ENCODE measurements at regions not wholly inside any gene's neighbourhood (a gene's known extent, or its start where the extent isn't known, plus 50 kb on each side); places are given as distances from the start of the nearest gene placed in this dataset.
"Not testable (repeated sequence)": the region's sequence is repeated elsewhere in the genome, so short reads cannot be mapped to it uniquely, and the experiment has no call there.

DNA sequence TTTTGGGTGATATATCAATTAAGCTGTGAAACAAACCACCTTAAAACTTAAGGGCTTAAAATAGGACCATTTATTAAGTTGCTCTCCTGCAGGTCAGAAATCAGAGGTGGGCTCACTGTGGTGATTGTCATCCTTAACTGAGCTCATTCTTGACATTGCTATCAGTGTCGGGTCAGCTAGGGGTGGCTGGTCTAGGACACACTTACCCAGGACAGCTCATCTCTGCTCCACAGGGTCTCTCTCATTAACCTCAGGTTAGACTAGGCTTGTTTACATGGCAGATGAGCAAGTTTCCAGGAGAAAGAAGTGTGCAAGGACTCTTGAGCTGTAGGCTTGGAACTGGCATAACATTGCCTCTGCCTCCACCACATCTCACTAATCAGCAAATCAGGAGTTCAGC is 601.0 kb upstream of the RAG2 start:
- no peak for DNase-seq (ENCODE audit: low read depth, low spot score)

DNA sequence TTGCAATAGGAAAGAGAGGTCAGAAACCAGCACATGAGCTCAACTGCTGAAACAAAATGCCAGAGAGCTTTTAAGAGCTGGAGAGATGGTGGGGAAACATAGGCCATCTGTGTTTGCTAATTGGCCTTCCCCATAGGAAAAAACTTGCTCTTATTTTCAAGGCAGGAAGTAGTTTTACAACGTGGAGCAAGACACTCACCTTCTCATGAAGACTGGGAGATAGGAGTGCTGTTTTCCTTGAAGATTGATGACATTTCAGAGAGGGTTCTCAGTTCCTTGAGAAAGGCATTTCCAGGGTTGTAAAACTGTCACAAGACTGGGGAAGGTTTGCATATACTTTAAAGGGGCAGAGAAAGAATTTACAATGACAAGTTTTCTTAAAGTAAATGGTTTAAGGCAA is 586.3 kb upstream of the RAG2 start:
- no peak for DNase-seq (ENCODE audit: low read depth, low spot score)

DNA sequence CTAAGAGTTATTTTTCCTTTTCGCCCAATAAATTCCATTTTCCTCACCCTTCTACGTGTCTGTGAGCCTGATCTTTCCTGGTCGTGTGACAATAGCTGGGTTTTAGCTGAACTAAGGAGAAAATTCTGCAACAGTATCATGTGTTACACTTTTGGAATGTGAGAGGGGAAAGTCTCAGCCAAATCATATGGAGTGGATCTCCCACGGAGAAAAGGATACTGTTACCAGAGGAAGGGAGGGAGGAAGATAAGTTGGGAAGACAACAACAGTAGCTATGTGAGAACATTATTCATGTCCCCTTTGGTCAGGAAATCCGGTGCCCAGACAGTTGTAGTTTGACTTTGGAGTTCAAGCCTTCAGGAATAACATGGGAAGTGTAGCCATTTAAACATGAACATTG is 584.0 kb upstream of the RAG2 start:
- no peak for DNase-seq (ENCODE audit: low read depth, low spot score)

DNA sequence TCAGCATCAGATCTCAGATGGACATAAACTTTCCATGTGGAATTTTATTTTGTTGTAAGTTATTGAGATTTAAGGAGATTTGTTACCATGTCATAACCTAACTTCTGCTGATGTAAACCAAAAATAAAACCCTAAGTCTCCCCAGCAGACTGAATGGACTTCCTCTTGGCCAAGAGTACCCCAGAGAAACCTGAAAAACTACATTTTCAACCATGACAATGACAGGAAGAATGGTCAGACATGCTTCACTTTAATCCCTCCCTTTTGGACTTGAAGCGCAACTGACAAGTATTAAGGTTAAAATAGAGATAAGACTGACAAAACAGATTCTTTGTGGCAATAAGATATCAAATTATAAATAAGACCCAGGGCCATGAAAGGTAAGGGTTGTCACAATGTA is 579.7 kb upstream of the RAG2 start:
- no peak for DNase-seq (ENCODE audit: low read depth, low spot score)

DNA sequence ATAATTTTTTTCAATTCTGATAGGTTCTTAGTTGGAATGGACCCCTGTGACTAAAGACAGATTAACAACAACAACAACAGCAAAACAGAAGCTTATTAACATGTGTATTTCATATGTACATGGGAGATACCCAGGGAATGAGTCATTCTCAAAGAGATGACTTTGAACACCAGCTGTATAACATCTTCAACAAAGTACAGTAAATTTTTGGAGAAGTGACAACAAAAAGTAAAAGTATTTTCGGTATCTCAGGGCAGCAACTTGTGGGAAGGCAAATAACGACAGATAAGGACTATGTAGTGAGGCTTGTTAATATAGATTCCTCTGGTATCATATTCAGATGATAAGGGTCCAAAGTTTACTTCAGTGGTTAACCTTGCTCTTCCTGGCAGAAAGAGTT is 573.4 kb upstream of the RAG2 start:
- no peak for DNase-seq (ENCODE audit: low read depth, low spot score)

DNA sequence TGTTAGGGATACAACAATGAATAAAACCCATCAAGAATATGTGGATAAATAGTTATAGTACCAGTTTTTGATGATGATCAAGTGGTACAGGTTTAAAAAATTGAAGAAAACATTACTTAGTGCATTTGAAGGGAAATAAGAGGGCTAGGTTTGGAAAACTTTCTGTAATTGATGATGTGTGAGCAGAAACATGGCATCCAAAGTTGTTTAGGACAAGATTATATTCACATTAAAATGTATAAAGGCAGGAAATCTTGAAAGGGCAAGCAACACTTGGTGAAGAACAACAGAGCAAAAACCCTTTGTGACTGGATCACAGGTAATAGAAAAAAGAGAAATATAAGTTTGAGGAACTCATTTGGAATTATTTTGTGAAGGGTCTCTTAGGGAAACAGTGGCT is 572.3 kb upstream of the RAG2 start:
- no peak for DNase-seq (ENCODE audit: low read depth, low spot score)

DNA sequence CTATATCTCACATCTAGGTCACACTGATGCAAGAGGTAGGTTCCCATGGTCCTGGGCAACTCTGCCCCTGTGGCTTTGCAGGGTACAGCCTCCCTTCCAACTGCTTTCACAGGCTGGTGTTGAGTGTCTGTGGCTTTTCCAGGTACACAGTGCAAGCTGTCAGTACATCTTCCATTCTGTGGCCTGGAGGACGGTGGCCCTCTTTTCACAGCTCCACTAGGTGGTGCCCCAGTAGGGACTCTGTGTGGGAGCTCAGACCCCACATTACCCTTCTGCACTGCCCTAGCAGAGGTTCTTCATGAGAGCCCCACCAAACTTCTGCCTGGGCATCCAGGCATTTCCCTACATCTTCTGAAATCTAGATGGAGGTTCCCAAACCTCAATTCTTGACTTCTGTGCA is 547.4 kb upstream of the RAG2 start:
- DNase-seq (ENCODE audit: low read depth, low spot score) = not testable (repeated sequence)

DNA sequence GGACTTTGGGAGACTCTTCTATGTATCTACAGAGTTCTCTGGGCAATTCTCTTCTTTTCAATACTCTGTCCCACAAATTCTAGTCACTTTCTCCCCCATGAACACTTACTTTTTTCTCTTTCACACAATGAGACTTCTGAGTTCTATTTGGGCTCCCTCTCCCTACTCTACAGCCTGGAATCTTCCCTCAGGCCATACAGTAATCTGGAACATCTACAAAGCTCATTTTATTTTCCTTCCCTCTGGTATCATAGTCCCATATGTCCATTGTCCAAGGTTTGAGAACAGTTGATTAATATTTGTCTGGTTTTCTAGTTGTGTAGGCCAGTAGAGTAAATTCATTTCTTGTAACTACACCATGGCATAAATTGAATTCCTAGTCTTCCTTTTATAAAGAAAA is 544.6 kb upstream of the RAG2 start:
- no peak for DNase-seq (ENCODE audit: low read depth, low spot score)

DNA sequence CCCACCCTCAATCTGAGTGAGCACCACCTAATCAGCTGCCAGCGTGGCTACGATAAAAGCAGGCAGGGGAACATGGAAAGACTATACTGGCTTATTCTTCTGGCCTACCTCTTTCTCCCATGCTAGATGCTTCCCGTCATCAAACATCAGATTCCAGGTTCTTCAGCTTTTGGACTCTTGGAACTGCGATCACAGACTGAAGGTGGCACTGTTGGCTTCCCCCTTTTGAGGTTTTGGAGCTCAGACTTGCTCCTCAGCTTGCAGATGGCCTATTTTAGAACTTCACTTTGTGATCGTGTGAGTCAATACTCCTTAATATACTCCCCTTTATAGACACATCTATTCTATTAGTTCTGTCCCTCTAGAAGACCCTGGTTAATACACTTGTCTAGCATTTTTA is 543.7 kb upstream of the RAG2 start:
- no peak for DNase-seq (ENCODE audit: low read depth, low spot score)

DNA sequence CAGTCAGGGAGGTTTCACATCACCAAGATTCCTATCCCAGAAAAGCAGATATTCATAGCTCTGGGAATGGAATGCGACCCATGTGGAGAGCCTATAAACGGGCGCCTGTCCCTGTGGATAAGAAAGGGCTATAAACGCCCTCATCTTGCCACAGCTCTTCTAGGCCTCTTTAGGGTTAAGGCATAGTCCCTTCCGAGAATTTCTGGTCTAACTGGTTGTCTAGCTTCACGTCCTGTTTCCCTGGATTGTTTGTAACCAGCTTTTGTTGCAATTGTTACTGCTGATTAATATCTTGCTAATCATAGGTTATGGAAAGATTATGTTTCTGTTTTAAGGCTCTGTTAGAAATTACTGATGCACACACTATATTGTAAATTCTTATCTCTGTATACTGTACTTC is 537.6 kb upstream of the RAG2 start:
- DNase-seq (ENCODE audit: low read depth, low spot score) = not testable (repeated sequence)

DNA sequence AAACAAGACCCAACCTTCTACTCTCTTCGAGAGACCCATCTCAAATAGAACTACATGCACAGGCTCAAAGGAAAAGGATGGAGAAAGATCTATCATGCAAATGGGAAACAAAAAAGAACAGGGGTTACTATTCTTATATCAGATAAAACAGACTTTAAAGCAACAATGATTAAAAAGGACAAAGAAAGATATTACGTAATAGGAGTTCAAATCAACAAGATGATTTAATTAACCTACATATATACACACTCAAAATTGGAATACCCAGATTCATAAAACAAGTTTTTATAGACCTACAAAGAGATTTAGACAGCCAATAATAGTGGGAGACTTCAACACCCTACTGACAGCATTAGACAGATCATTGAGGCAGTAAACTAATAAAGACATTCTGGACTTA is 536.6 kb upstream of the RAG2 start:
- no peak for DNase-seq (ENCODE audit: low read depth, low spot score)

DNA sequence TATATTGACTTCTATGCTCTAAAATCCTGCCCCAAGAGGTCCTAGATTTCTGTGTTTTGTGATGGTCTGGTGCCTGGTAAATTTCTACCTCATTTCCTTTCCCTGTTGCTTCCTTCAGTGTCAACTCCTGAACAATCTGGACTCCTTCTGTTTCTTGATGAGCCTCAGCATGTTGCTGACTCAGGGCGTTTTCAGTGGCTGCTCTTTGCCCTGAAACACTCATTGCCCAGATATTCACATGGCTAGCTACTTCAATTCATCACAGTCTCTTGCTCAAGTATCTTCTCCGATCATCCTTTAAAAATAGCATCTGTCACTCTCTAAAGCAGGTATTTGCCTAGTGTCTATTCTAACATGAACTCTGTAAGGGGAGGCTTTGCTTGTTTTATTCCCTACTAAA is 526.3 kb upstream of the RAG2 start:
- no peak for DNase-seq (ENCODE audit: low read depth, low spot score)

DNA sequence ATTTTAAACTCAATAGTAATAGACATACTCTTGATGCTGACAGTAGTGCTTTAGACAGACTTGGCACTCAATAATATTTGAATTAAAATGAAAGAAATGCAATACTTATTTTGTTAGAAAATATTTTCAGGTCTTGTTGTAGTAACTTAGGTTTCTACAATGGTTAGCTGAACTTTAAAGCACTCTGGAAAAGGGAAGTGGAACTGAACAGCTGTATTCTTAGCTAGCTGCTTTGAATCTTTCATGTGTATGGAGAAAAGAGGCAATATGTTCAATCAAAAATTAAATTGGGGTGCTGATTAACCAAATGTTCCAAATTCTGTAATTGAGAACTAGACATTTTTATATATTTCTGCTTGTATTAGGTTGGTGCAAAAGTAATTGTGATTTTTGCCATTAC is 517.9 kb upstream of the RAG2 start:
- DNase-seq (ENCODE audit: low read depth, low spot score) = no peak

DNA sequence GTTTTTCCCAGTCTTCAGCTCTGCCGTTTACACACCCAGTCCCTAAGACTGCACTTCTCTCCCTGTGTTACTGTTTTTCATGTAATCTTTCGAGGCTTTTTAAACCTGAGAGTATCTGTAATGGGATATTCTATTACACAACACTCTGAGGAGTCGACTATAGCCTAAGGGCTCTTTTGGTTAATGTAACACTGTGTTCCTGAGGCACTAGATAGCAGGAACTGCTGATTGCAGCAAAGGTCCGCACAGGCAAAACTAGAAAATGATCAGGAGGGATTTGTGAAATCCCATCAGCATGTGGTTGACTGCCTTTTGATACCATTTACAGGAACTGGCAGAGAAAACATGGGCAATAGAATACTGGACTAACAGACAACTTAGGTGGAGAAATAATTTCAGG is 512.3 kb upstream of the RAG2 start:
- no peak for DNase-seq (ENCODE audit: low read depth, low spot score)

DNA sequence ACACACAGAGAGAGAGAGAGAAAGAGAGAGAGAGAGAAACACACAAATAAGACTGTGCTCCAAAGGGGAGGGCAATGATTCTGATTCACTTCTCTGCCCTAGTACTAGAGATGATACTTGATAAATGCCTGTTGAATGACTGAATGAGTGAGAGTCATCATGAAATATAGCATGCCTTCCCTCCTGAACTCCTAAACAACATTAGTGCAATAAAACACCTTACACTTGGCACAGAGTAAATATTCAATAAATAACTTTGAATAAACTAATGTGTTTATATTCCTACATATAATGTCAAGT is 511.2 kb upstream of the RAG2 start:
- DNase-seq (ENCODE audit: low read depth, low spot score) = no peak

DNA sequence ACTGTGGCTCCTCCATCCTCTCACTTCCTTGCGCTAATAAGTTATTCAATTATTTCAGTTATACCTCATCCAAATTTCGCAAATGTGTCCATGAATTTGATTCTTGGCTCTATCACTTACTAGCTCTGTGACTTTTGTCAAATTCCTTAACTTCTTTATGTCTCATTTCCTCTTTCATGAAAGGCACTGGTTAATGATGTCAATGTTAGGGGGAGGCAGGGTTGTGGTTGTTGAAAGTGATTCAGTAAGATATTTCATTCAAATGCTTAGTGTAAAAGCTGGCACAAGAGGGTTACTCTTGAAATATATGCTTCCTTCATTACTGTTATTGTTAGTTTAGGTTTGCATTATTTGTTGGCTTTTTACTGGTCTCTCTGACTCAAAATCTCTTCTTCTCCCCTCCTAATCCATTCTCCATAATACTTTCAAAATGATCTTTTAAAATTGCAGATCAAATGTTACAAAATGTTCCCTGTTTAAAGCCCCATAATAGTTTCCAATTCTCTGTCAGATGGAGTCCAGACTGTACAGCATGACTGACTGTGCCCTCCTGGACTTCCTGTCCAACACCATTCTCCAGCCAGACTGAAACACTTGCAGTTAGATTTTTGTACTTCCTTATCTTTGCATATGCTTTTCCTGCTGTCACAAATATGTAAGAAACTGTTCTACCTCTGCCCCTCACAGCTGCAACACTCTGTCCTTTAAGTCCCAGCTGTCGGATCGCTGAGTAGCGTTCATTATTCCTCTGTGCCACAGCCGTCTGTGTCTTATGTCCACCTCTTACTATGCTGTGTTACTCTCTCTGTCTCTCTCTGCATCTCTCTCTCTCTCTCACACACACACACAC is 510.6 kb upstream of the RAG2 start:
- no peak for DNase-seq (ENCODE audit: low read depth, low spot score)

DNA sequence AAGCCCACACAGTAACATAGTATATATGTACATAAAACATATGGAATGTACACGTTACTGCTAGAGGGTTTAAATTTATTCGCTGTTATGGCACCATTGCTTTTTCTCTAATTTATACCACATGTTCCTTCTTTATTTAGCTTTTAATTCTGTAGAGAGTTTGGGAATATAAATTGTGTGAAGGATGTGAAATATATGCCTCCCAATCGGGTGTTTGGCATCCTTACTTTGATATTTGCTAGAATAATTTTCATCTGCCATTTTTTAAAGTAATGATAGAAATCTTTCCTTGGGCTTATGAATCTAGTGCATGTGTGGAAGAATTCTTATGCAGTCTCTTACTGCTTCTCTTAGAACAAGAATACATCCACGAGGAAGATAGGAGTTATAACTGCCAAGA is 509.8 kb upstream of the RAG2 start:
- no peak for DNase-seq (ENCODE audit: low read depth, low spot score)

DNA sequence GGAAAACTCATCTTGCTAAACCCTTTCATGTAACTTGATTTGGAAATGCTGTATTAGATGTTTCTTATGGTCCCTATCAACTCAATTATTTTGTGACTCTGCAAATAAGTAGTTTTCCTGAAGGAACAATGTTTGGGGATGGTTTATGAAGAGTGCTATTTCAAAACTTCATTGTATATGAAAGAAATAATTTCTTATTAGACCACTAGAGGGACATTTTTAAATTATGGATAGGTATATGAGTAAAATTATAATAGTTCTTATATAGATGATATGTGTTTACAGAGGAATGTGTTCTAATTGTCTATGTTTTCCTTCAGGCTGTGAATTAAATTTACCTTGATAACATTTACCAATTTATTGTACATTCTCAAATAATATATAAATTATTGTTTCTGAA is 509.4 kb upstream of the RAG2 start:
- DNase-seq (ENCODE audit: low read depth, low spot score) = no peak

DNA sequence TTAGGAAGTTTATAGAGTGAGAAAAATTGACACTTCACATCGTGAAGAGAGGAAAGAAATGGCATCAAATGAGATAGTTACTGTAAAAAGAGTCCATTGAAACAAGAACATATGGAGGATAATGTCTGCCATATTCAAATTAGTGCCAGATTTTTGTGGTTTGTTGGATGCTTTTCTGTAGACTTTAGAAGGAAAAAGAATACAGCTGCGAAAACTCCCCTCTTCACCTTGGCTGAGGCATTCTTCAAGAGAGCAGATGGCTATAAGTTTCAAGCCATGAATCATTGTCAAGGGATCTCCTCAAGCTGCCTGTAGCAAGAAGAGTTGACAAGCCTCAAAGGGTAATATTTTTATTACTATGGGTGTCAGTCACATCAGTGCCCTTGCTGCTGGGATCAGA is 507.4 kb upstream of the RAG2 start:
- no peak for DNase-seq (ENCODE audit: low read depth, low spot score)

DNA sequence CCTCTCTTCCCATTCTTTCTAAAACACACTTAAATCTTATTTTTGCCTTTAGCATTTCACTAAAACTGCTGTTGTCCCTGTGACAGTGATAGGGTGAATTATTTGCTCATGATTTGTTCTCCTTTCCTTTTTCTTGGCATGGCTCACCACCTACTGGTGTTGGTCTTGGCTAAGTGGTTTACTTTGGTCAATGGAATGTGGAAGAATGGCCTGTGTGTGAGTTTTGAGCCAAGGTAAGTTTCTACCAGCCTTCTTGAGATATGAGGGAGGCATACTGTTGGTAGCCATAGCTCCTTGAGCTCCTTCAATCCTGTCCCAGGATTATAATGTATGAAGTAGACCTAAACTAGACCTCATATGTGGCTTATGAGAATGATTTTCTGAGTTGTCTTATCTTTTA is 506.3 kb upstream of the RAG2 start:
- DNase-seq (ENCODE audit: low read depth, low spot score) = no peak

DNA sequence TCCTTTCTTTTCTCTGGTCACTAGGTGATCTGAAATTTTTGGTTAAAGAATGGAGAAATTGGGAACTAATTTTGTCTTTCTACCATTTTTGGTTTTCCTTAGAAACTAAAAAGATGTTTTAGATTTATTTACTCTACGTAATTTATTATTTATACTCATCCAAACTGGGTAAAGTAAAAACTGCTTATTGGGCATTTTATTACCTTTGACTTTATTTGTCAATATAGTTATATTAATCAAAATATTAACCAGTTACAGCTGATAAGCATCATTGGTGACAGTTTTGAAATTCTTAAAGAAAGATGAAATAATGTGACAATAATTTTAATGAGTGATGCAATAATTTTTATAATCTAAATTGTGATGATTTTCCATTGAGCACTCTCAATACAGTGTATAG is 502.0 kb upstream of the RAG2 start:
- DNase-seq (ENCODE audit: low read depth, low spot score) = no peak

DNA sequence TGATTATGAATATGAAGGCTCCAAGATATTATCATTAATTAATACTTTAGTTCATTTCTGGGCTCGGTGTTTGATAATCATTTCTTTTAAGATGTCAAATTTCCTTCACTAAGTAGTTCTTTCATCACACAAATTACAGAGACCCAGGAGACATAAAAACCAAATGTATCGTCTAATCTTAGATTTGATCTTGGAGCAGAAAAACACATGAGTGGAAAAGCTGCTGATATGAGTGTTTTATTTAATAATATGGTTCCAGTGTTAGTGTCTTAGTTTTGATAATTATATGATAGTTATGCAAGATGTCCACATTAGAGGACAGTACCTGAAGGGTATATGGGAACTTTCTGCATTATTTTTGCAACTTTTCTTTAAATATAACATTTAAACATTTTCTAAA is 494.5 kb upstream of the RAG2 start:
- DNase-seq (ENCODE audit: low read depth, low spot score) = no peak

DNA sequence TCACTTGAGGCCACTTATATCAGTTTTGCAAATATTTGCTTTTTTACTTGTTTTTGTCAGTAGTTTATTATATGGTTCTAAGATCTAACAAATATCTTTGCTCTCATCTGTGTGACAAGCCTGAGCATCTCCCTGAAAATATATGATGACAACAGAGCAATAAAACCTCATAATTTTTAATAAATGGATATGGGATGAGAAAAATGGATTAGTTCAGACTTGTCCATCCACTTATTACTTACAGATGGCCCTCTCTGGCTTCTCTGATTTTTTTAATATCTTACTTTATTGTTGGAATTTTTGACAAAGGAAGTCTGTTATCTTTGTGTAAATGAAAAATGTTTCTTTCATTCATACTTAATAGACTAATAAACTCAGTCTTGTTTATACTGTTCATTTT is 491.4 kb upstream of the RAG2 start:
- no peak for DNase-seq (ENCODE audit: low read depth, low spot score)

DNA sequence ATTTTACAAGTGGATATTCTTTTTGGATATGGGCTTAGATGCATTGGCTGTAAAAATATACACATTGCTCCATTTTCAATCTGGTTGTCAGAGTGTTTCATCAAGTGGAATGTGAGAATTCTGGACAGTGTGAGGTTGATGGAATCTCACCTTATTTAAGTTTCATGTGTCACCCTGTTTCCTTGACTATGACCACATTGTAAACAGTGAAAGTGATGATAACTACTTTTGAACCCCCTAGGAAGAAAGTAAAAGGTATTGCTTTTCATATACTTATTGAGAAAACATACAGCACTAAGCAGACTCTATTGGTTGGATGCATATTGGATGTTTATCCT is 490.5 kb upstream of the RAG2 start:
- no peak for DNase-seq (ENCODE audit: low read depth, low spot score)

Data from iPS DF 19.7 (cell line).